GM19372 (cell line): ENCODE measurements at regions not wholly inside any gene's neighbourhood (a gene's known extent, or its start where the extent isn't known, plus 50 kb on each side); places are given as distances from the start of the nearest gene placed in this dataset.

Experiments
- ATAC-seq: cut with Tn5 transposase; IDR thresholded peaks from one replicate; pipeline ENCODE4 v1.9.1; 2021; ENCODE audit warnings: mild to moderate bottlenecking, low read depth, moderate library complexity; ENCODE audit not compliant: unreplicated experiment

GRCh38 chr14:73783107-73783727 is 68.4 kb upstream of the PTGR2 start:
- ATAC-seq = no peak

GRCh38 chr14:73782623-73783022 is 68.4 kb upstream of the PNMA1 start:
- ATAC-seq = no peak

- ATAC-seq = no peak
Measured at GRCh38 chr14:73780896-73781295, 66.7 kb upstream of the PNMA1 start.

GRCh38 chr14:73780391-73780790 is 66.2 kb upstream of the PNMA1 start:
- ATAC-seq = no peak

GRCh38 chr14:73778736-73779135 is 64.6 kb upstream of the PNMA1 start:
- ATAC-seq = no peak

DNA sequence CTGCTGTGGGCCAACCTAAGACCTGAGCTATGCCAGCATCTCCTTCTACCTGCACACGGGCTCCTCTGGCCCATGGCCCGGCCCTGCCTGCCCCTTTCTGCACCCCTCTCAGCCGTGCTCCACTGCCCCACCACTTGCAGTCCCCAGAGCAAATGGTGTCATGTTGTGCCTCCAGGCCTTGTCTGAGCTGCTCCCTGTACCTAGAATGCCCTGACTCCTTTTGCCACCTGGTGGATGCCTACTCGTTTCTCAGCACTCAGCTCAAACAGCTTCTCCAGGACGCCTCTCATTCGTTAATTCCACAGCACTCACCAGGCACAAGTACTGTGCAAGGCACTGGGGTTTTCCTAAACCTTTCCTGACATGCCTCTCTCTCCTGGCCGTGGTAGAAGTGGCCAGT is 63.2 kb upstream of the PNMA1 start:
- ATAC-seq = no peak

GRCh38 chr14:73776194-73776537 is 62.0 kb upstream of the PNMA1 start:
- ATAC-seq = no peak

GRCh38 chr14:73775339-73776193 is 61.4 kb upstream of the PNMA1 start:
- no peak for ATAC-seq

DNA sequence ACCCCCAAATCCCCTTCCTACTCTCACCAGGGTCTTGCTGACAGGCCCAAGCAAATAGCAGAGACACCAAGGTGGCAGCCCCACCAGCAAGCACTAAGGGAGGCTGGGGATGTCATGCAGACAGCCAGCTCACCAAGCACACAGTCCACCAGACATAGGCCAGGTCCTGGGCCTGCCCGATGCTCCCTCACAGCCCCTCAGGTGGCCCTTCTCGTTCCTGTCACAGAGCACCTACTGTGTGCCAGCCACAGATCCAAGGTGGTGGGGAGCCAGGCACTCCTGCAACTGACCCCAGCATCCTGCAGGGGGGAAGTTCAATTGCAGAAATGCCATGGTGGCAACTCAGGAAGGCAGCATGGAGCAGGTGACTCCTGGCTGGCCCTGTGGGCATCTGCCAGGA is 60.5 kb upstream of the PNMA1 start:
- ATAC-seq = no peak

DNA sequence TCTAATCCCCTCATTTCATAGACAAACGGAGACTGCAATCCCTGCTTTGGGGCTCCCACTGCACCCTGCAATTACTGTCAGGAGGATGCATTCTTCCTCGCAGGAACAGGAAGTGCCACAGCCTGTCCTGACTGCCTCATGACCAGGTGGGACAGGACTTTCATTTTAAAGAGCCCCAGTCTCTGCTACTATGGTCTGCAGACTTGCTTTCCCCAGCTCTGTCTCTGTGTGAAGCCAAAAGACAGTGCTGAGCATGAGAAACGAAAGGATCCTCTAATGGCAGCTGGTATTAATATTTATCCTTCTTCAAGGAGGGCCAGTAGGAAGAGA is 60.0 kb upstream of the PNMA1 start:
- ATAC-seq = no peak

DNA sequence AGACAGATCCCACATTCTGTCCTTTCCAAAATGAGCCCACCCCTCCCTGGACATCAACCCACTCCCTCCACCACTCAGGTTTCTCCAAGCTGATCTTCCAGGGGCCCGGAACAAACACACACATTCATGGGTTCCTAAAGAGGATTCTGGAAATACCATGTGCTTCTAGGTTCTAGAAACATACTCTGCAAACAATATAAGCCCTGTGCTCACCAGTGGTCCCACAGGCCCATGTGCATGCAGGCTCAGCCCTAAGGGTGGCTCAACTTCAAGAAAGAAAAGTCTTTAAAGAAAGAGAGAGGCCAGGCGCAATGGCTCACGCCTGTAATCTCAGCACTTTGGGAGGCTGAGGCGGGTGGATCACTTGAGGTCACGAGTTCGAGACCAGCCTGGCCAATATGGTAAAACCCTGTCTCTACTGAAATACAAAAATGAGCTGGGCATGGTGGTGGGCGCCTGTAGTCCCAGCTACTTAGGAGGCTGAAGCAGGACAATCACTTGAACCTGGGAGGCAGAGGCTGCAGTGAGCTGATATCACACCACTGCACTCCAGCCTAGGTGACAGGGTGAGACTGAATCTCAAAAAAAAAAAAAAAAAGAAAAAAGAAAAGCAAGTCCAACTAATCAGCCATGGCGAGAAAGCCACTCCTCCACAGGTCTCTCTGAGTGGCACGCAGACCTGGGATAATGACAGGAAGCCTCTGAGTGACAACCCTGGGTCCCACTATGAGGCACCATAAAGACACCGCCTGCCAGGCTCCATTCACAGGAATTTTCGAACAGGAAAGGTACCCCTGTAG is 59.5 kb upstream of the PNMA1 start:
- ATAC-seq = no peak

GRCh38 chr14:73771848-73772638 is 57.9 kb upstream of the PNMA1 start:
- ATAC-seq = peak; percentile 63

- peak; percentile 16 for ATAC-seq
Measured at GRCh38 chr14:73770977-73771847, 57.0 kb upstream of the PNMA1 start.

GRCh38 chr14:73768107-73768506 is 53.9 kb upstream of the PNMA1 start:
- no peak for ATAC-seq

DNA sequence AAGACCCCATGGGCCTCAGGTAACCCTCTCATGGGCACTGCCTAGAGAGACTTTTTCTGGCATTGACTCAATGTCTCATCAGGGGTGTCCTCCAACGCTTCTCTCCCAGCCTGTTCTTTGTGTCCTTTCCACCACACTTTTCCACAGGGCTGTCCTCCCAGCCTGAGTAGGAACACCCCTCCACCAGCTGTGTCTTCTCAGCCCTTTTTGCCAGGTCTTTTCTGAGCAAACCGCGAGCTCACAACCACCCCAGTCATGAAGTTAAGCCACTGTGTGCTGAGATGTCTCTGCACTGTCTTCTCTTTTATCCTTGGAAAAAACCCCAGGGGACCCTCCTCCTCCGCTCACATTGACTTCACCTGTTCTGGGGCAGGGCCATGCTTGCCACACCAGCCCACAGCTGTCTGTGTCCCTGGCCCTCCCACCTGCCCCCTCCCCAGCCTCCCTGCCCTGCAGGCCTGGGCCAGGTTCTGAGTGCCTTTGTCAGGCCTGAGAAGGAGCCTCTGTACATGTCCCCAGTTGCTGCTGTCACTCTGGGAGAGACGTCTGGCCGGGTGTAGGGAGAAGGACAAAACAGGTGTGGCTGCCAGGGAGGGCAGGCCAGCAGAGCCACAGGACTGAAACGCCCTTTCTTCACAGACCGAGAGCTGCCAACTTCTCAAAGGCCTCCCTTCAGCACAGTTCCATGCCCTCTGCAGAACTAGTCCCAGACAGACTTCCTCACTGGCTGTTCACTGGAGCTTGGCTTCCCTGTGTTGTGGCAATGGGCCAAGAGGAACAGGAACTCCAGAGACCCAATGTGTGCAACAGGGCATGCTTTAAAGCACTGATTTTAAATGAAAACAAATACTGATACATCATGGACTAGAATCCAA is 50.5 kb upstream of the PNMA1 start:
- no peak for ATAC-seq
